ENCODE measurements at regions not wholly inside any gene's neighbourhood (a gene's known extent, or its start where the extent isn't known, plus 50 kb on each side); places are given as distances from the start of the nearest gene placed in this dataset.

GRCh38 chr6:167491438-167492099 is 166.7 kb downstream of the TTLL2 start:
- Histone ChIP-seq H3K4me2 (ENCODE audit: low read length) (no peak overlapping the region), H3K79me2 (ENCODE audit: insufficient read depth, low read length) (no peaks in the 10 kb centered on the region), H4K20me1 (ENCODE audit: insufficient read depth) (no peaks in the 10 kb centered on the region), H3K27me3 (ENCODE audit: insufficient read depth, low read length) (peaks cover 28% of the 10 kb centered on the region; the same call in 1 of the 2 replicates), H3K9ac (ENCODE audit: low read length) (no peak overlapping the region), H3K4me3 (replicated peaks in 1 of 2; ENCODE audit: low read depth in 1 of 2, low read length in 2 of 2) (no peak overlapping the region), H3K27ac (ENCODE audit: low read depth, low read length) (no peak overlapping the region), H3K4me1 (ENCODE audit: control insufficient read depth in 1 of 2, insufficient read depth in 2 of 2, low read length in 2 of 2) (no peaks in the 10 kb centered on the region), H3K9me2 (ENCODE audit: insufficient read depth) (no peaks in the 10 kb centered on the region), H3K36me3 (ENCODE audit: control insufficient read depth in 1 of 2, insufficient read depth in 2 of 2, low read length in 2 of 2) (no peaks in the 10 kb centered on the region), H3K9me3 (ENCODE audit: control insufficient read depth in 1 of 2, insufficient read depth in 1 of 2, low read depth in 1 of 2, low read length in 2 of 2) (no peaks in the 10 kb centered on the region), H2AFZ (ENCODE audit: low read depth, low read length, poor library complexity, severe bottlenecking) (no peak overlapping the region)
- BruUV-seq (replicated peaks): no TSS peak
- ChIA-PET CTCF (no interaction called here), RAD21 (ENCODE audit: low non-redundant PET in 1 of 2, low total read pairs in 2 of 2, uncharacterized antibody in 2 of 2, unreplicated experiment in 2 of 2) (no interaction called here), POLR2A (no interaction called here)
- TF ChIP-seq EZH2 (IDR thresholded peaks at IDR 0.05): no peak
- no peak for TF ChIP-seq RAD21 (IDR thresholded peaks at IDR 0.05; ENCODE audit: low read depth)
- no peak for TF ChIP-seq MAX (IDR thresholded peaks at IDR 0.05)
- TF ChIP-seq ATF3 (IDR thresholded peaks at IDR 0.05): no peak
- no peak for TF ChIP-seq EGR1 (IDR thresholded peaks at IDR 0.05; ENCODE audit: low read depth)
- TF ChIP-seq SIN3A (IDR thresholded peaks at IDR 0.05; ENCODE audit: low read depth): no peak
- no peak for DNase-seq (ENCODE audit: low read depth, low spot score)
- no peak for ATAC-seq
- intact Hi-C loops (cut with micrococcal nuclease): no loop called here

- H3K27me3 ChIP-seq (ENCODE audit: insufficient read depth, low read length): peaks cover 23% of the 10 kb centered on the region; the same call in 1 of the 2 replicates
- no TSS peak for BruUV-seq (replicated peaks)
- no peaks in the 10 kb centered on the region for H3K9me2 ChIP-seq (ENCODE audit: insufficient read depth)
- no peak for DNase-seq (ENCODE audit: low read depth, low spot score)
- no peak overlapping the region for H3K9ac ChIP-seq (ENCODE audit: low read length)
- POLR2A ChIA-PET: no interaction called here
- no peaks in the 10 kb centered on the region for H3K4me1 ChIP-seq (ENCODE audit: control insufficient read depth in 1 of 2, insufficient read depth in 2 of 2, low read length in 2 of 2)
- no peak for ATAC-seq
- CTCF ChIA-PET: no interaction called here
- H3K36me3 ChIP-seq (ENCODE audit: control insufficient read depth in 1 of 2, insufficient read depth in 2 of 2, low read length in 2 of 2): no peaks in the 10 kb centered on the region
- H4K20me1 ChIP-seq (ENCODE audit: insufficient read depth): no peaks in the 10 kb centered on the region
- intact Hi-C loops (cut with micrococcal nuclease): no loop called here
- RAD21 ChIA-PET (ENCODE audit: low non-redundant PET in 1 of 2, low total read pairs in 2 of 2, uncharacterized antibody in 2 of 2, unreplicated experiment in 2 of 2): no interaction called here
- H2AFZ ChIP-seq (ENCODE audit: low read depth, low read length, poor library complexity, severe bottlenecking): no peak overlapping the region
- H3K4me3 ChIP-seq (replicated peaks in 1 of 2; ENCODE audit: low read depth in 1 of 2, low read length in 2 of 2): no peak overlapping the region
- no peaks in the 10 kb centered on the region for H3K79me2 ChIP-seq (ENCODE audit: insufficient read depth, low read length)
- H3K27ac ChIP-seq (ENCODE audit: low read depth, low read length): no peak overlapping the region
- no peaks in the 10 kb centered on the region for H3K9me3 ChIP-seq (ENCODE audit: control insufficient read depth in 1 of 2, insufficient read depth in 1 of 2, low read depth in 1 of 2, low read length in 2 of 2)
- no peak overlapping the region for H3K4me2 ChIP-seq (ENCODE audit: low read length)
- no peak for TF ChIP-seq CTCF (IDR thresholded peaks at IDR 0.05 in 2 of 3, conservative IDR thresholded peaks at IDR 0.05 in 1 of 3; ENCODE audit: borderline replicate concordance in 1 of 3, insufficient read depth in 1 of 3, low read depth in 2 of 3, low read length in 2 of 3)
- no peak for TF ChIP-seq ZBTB33 (IDR thresholded peaks at IDR 0.05; ENCODE audit: extremely low read depth, insufficient replicate concordance, low read length)
- TF ChIP-seq CBX3 (IDR thresholded peaks at IDR 0.05; ENCODE audit: low read depth): no peak
- no peak for TF ChIP-seq TCF7L2 (IDR thresholded peaks at IDR 0.05; ENCODE audit: borderline replicate concordance, extremely low read depth, insufficient read depth, insufficient read length)
- no peak for TF ChIP-seq REST (IDR thresholded peaks at IDR 0.05; ENCODE audit: low read depth)
- no peak for TF ChIP-seq MAX (IDR thresholded peaks at IDR 0.05)
Measured at GRCh38 chr6:167492100-167492449, 167.2 kb downstream of the TTLL2 start.

Measured in HCT116 (cell line).